H9 (cell line): ENCODE measurements at regions not wholly inside any gene's neighbourhood (a gene's known extent, or its start where the extent isn't known, plus 50 kb on each side); places are given as distances from the start of the nearest gene placed in this dataset.

Source experiments
- DNase-seq: peaks from one replicate; pipeline ENCODE4 v3.0.0-alpha.2; 2017
- H2AFZ ChIP-seq: one replicate; pipeline ENCODE4 v1.6.1; 2013; ENCODE audit warnings: mild to moderate bottlenecking, low read length, control low read depth, moderate library complexity
- H2AK5ac ChIP-seq: 2 replicates; pipeline ENCODE4 v1.6.1; 2013; ENCODE audit warnings: low read length, control low read depth, mixed read lengths; ENCODE audit not compliant: insufficient read length
- H2BK120ac ChIP-seq: one replicate; pipeline ENCODE4 v1.6.1; 2013; ENCODE audit warnings: low read depth, mild to moderate bottlenecking, low read length, control low read depth, inconsistent platforms; ENCODE audit not compliant: poor library complexity, severe bottlenecking
- H2BK12ac ChIP-seq: 2 replicates; pipeline ENCODE4 v1.6.1; 2013; ENCODE audit warnings: low read length, control low read depth, mixed read lengths, low read depth; ENCODE audit not compliant: insufficient read length
- H2BK15ac ChIP-seq: 2 replicates; pipeline ENCODE4 v1.6.1; 2013; ENCODE audit warnings: low read depth, low read length, control low read depth
- H2BK20ac ChIP-seq: one replicate; pipeline ENCODE4 v1.6.1; 2013; ENCODE audit warnings: low read depth, mild to moderate bottlenecking, low read length, control low read depth, inconsistent platforms; ENCODE audit not compliant: poor library complexity, severe bottlenecking
- H2BK5ac ChIP-seq: 2 replicates; pipeline ENCODE4 v1.6.1; 2013; ENCODE audit warnings: low read length, control low read depth, mixed read lengths; ENCODE audit not compliant: insufficient read length
- H3K14ac ChIP-seq: 2 replicates; pipeline ENCODE4 v1.6.1; 2013; ENCODE audit warnings: low read length, control low read depth; ENCODE audit not compliant: insufficient read depth
- H3K18ac ChIP-seq: 2 replicates; pipeline ENCODE4 v1.6.1; 2013; ENCODE audit warnings: low read depth, mild to moderate bottlenecking, mixed read lengths, low read length, control low read depth; ENCODE audit not compliant: insufficient read length
- H3K23ac ChIP-seq: 2 replicates; pipeline ENCODE4 v1.6.1; 2013; ENCODE audit warnings: low read length, control low read depth, mixed read lengths, low read depth; ENCODE audit not compliant: insufficient read length
- H3K23me2 ChIP-seq: 2 replicates; pipeline ENCODE4 v1.6.1; 2013; ENCODE audit warnings: low read depth, mild to moderate bottlenecking, mixed read lengths, low read length, control low read depth; ENCODE audit not compliant: insufficient read length, poor library complexity, severe bottlenecking
- H3K27ac ChIP-seq: 2 replicates; pipeline ENCODE4 v1.5.1; 2013; ENCODE audit warnings: low read length, control low read depth, mixed read lengths, low read depth; ENCODE audit not compliant: insufficient read length
- H3K27me3 ChIP-seq: 2 replicates; pipeline ENCODE4 v1.6.1; 2013; ENCODE audit warnings: low read length, control low read depth, inconsistent platforms; ENCODE audit not compliant: insufficient read depth
- H3K4ac ChIP-seq: 2 replicates; pipeline ENCODE4 v1.6.1; 2013; ENCODE audit warnings: low read depth, mild to moderate bottlenecking, control low read depth, inconsistent platforms, low read length, moderate library complexity
- H3K4me1 ChIP-seq: 2 replicates; pipeline ENCODE4 v1.6.1; 2013; ENCODE audit warnings: low read length, control low read depth, inconsistent platforms; ENCODE audit not compliant: insufficient read depth
- H3K4me2 ChIP-seq: 2 replicates; pipeline ENCODE4 v1.6.1; 2013; ENCODE audit warnings: low read length, control low read depth, mixed read lengths; ENCODE audit not compliant: insufficient read length, insufficient read depth
- H3K56ac ChIP-seq: 2 replicates; pipeline ENCODE4 v1.6.1; 2013; ENCODE audit warnings: low read depth, mild to moderate bottlenecking, mixed read lengths, low read length, control low read depth; ENCODE audit not compliant: insufficient read length
- H3K79me1 ChIP-seq: 2 replicates; pipeline ENCODE4 v1.6.1; 2013; ENCODE audit warnings: low read depth, mild to moderate bottlenecking, moderate library complexity, low read length, control low read depth, inconsistent platforms; ENCODE audit not compliant: insufficient read depth, poor library complexity, severe bottlenecking
- H3K79me2 ChIP-seq: 2 replicates; pipeline ENCODE4 v1.6.1; 2013; ENCODE audit warnings: low read length, control low read depth, inconsistent platforms; ENCODE audit not compliant: insufficient read depth
- H3K9ac ChIP-seq: 2 replicates; pipeline ENCODE4 v1.6.1; 2013; ENCODE audit warnings: low read length, control low read depth, mixed read lengths; ENCODE audit not compliant: insufficient read length; ENCODE audit errors: extremely low read depth
- H3K9me3 ChIP-seq: one replicate; pipeline ENCODE4 v1.6.1; 2013; ENCODE audit warnings: low read depth, low read length, inconsistent platforms; ENCODE audit not compliant: control insufficient read depth
- H3T11ph ChIP-seq: one replicate; pipeline ENCODE4 v1.6.1; 2013; ENCODE audit warnings: mild to moderate bottlenecking, low read length, control low read depth, inconsistent platforms
- H4K20me1 ChIP-seq: one replicate; pipeline ENCODE4 v1.6.1; 2013; ENCODE audit not compliant: control insufficient read depth, insufficient read length, insufficient read depth
- H4K5ac ChIP-seq: 2 replicates; pipeline ENCODE4 v1.6.1; 2013; ENCODE audit warnings: low read depth, mild to moderate bottlenecking, mixed read lengths, low read length, control low read depth; ENCODE audit not compliant: insufficient read length
- H4K8ac ChIP-seq: replicated peaks from 2 replicates; pipeline ENCODE4 v1.6.1; 2013; ENCODE audit warnings: low read length, control low read depth, mixed read lengths, low read depth; ENCODE audit not compliant: insufficient read length
- H4K91ac ChIP-seq: 2 replicates; pipeline ENCODE4 v1.6.1; 2013; ENCODE audit warnings: low read depth, mild to moderate bottlenecking, moderate library complexity, mixed read lengths, low read length, control low read depth; ENCODE audit not compliant: insufficient read length
- H3K27ac Mint-ChIP-seq, 3 experiments: 2 replicates in 2 of 3; 3 replicates in 1 of 3; pipeline ENCODE4 v1.8.0; 2020 to 2021; ENCODE audit warnings: mixed read lengths in 3 of 3, mild to moderate bottlenecking in 1 of 3, moderate library complexity in 1 of 3
- H3K27me3 Mint-ChIP-seq: 2 replicates; pipeline ENCODE4 v1.8.0; 2021; ENCODE audit warnings: low read depth, mild to moderate bottlenecking, moderate library complexity, mixed read lengths
- H3K36me3 Mint-ChIP-seq, 3 experiments: 2 replicates in 2 of 3; 3 replicates in 1 of 3; pipeline ENCODE4 v1.8.0; 2020 to 2021; ENCODE audit warnings: low read depth in 3 of 3, mixed read lengths in 3 of 3; ENCODE audit not compliant: insufficient read depth in 1 of 3
- H3K4me1 Mint-ChIP-seq, 2 experiments: 2 replicates each; pipeline ENCODE4 v1.8.0; 2020; ENCODE audit warnings: mixed read lengths in 2 of 2
- H3K4me3 Mint-ChIP-seq, 2 experiments: 2 replicates in 1 of 2; 3 replicates in 1 of 2; pipeline ENCODE4 v1.8.0; 2020 to 2021; ENCODE audit warnings: mild to moderate bottlenecking in 2 of 2, mixed read lengths in 2 of 2, moderate library complexity in 1 of 2
- H3K9me3 Mint-ChIP-seq, 2 experiments: 2 replicates in 1 of 2; 3 replicates in 1 of 2; pipeline ENCODE4 v1.8.0; 2020; ENCODE audit warnings: mild to moderate bottlenecking in 2 of 2, mixed read lengths in 2 of 2, moderate library complexity in 1 of 2
- CTCF ChIP-seq: fragments of 200-600 bp; sonication (generic); conservative IDR thresholded peaks from 3 replicates; pipeline ENCODE4 v1.8.0; 2021; ENCODE audit warnings: antibody characterized with exemption, mild to moderate bottlenecking
- WGBS: extraction: QIAGEN DNeasy Blood & Tissue Kit; methylation state at CpG from one replicate; pipeline ENCODE4 v1.1.7; 2013; ENCODE audit warnings: missing lambda C conversion rate, low lambda C conversion rate, mixed read lengths; ENCODE audit not compliant: insufficient read length; ENCODE audit errors: extremely low coverage; 5-methylcytosine and 5-hydroxymethylcytosine counted together

GRCh38 chr6:18845896-18846295, 458.7 kb downstream of the RNF144B start:
- H3K27ac ChIP-seq = no peak overlapping the region
- H2BK12ac ChIP-seq = no peak overlapping the region
- no peaks in the 10 kb centered on the region for H3K79me2 ChIP-seq
- H3K9ac ChIP-seq = no peak overlapping the region
- no peaks in the 10 kb centered on the region for H3K9me3 ChIP-seq
- no peak overlapping the region for H2BK120ac ChIP-seq
- H3K4ac ChIP-seq = no peak overlapping the region
- DNase-seq = no peak
- no peak overlapping the region for H2AFZ ChIP-seq
- H2BK20ac ChIP-seq = no peak overlapping the region
- no peak overlapping the region for H3K4me2 ChIP-seq
- H2AK5ac ChIP-seq = no peak overlapping the region
- no peak overlapping the region for H4K91ac ChIP-seq
- H3K79me1 ChIP-seq = no peaks in the 10 kb centered on the region
- H4K8ac ChIP-seq = no peak overlapping the region
- Mint-ChIP-seq H3K9me3 (no peaks in the 10 kb centered on the region), H3K4me1 (peaks cover 0 to 3% of the 10 kb centered on the region in 2 experiments; a peak in 1 of 4 replicates), H3K4me3 (no peak overlapping the region), H3K27me3 (no peaks in the 10 kb centered on the region), H3K27ac (no peak overlapping the region), H3K36me3 (no peaks in the 10 kb centered on the region)
- no peak overlapping the region for H2BK5ac ChIP-seq
- H3K56ac ChIP-seq = no peak overlapping the region
- no peaks in the 10 kb centered on the region for H3K4me1 ChIP-seq
- no peaks in the 10 kb centered on the region for H3K23me2 ChIP-seq
- H4K20me1 ChIP-seq = no peaks in the 10 kb centered on the region
- H3K18ac ChIP-seq = no peak overlapping the region
- H3T11ph ChIP-seq = no peak overlapping the region
- no peak overlapping the region for H2BK15ac ChIP-seq
- H3K23ac ChIP-seq = no peak overlapping the region
- H3K27me3 ChIP-seq = no peaks in the 10 kb centered on the region
- no peak overlapping the region for H3K14ac ChIP-seq
- TF ChIP-seq CTCF = no peak
- H4K5ac ChIP-seq = no peak overlapping the region
- no CpG with 5 or more reads among the region's 1 CpG for WGBS
